Cardiac fibroblast (primary cell): ENCODE measurements at regions not wholly inside any gene's neighbourhood (a gene's known extent, or its start where the extent isn't known, plus 50 kb on each side); places are given as distances from the start of the nearest gene placed in this dataset.
"Not testable (repeated sequence)": the region's sequence is repeated elsewhere in the genome, so short reads cannot be mapped to it uniquely, and the experiment has no call there.

ENCODE experiments used
- DNase-seq, 2 donors: peaks; one replicate each; pipeline versions ENCODE4 v3.0.0 to v3.0.0-alpha.2; 2010; ENCODE audit warnings: low read depth in 2 of 2
- H3K4me3 ChIP-seq, 2 donors: replicated peaks in 1 of 2; 1 replicate in 1 of 2; 2 replicates in 1 of 2; pipeline ENCODE4 v1.5.1; 2011; ENCODE audit warnings: low read depth in 2 of 2, low read length in 2 of 2, mild to moderate bottlenecking in 2 of 2, moderate library complexity in 1 of 2
- CTCF ChIP-seq: IDR thresholded peaks from one replicate; pipeline ENCODE4 v1.5.1; 2011; ENCODE audit warnings: low read depth, mild to moderate bottlenecking, low read length, inconsistent platforms

- no peak for TF ChIP-seq CTCF
- no peak overlapping the region for H3K4me3 ChIP-seq
- no peak for DNase-seq
These were observed 175.0 kb downstream of the KLF13 start for GRCh38 chr15:31501536-31502157.

DNA sequence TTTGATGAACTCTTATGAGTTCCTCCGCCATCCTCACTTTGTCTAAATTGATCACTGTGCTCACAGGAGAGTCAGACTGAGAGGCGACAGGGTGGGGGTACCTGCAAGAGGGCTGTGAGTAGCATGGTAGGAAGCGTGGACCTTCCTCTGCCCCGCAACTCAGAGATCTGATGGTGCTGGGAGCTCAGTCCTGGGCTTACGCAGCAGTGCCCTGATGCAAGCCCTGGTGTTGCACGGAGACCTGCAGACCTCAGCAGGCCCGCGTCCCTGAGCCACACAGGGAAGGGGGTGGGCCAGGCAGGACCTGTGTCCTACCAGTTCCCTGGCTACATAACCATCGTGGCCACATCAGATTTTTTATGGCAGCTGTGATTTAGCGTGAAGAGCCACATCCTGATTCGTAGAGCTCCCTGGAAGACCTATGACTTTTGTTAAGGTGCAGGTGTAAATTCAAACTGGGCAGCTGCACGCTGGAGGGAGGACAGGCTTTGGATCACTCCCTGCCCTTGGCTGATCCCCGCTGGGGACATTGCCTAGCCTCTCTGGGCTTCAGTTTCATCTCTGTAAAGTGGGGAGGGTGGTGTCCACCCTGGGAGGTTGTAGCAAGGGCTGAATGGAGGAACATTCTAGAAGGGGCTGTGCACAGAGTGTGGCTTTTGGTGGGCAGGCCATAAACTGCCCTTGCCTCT is 176.1 kb downstream of the KLF13 start:
- TF ChIP-seq CTCF, result no peak
- H3K4me3 ChIP-seq, result no peak overlapping the region
- DNase-seq, result no peak

- no peak for DNase-seq
- no peak overlapping the region for H3K4me3 ChIP-seq
- TF ChIP-seq CTCF, result no peak
These were observed 176.6 kb downstream of the KLF13 start for GRCh38 chr15:31503256-31503655.

- no peak for DNase-seq
- no peak overlapping the region for H3K4me3 ChIP-seq
- TF ChIP-seq CTCF, result no peak
These were observed 177.3 kb downstream of the KLF13 start for GRCh38 chr15:31503758-31504461.

DNA sequence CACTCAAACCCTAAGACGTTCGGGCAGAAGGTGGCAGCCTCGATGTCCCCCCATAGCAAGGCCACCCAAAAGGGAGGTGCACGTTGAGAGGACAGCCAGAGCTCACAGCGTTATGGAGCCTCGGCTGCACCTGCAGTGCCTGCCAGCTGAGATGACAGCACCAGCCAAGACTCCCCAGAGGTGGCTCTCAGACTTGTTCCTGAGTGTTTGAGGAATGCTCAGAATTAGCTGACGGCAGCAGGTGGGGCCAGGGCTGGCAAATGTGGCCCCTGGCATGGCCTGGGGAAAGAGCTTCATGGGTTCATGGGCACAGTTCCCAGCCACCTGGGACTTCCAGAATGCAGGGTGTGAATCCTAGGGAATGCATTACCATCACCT is 177.8 kb downstream of the KLF13 start:
- no peak for TF ChIP-seq CTCF
- H3K4me3 ChIP-seq, result no peak overlapping the region
- no peak for DNase-seq

DNA sequence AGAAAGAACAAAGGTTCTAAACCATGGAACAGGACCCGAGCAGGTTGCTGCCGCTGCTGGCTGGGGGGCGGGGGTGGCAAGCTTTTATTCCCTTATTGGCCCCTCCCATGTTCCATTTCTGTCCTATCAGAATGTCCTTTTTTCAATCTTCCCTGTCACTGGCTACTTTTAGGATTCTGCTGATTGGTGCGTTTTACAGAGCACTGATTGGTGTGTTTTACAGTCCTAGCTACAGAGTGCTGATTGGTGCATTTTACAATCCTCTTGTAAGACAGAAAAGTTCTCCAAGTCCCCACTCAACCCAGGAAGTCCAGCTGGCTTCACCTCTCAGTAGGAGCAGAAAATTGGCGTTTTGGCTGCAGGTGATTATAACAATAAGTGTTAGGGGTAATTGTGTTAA is 180.9 kb downstream of the KLF13 start:
- H3K4me3 ChIP-seq, DNase-seq: not testable (repeated sequence)

- DNase-seq, result no peak
- no peak overlapping the region for H3K4me3 ChIP-seq
- no peak for TF ChIP-seq CTCF
These were observed 182.0 kb downstream of the KLF13 start for GRCh38 chr15:31508656-31509055.
